Gastroesophageal sphincter (tissue), 4 donors: ENCODE measurements at regions not wholly inside any gene's neighbourhood (a gene's known extent, or its start where the extent isn't known, plus 50 kb on each side); places are given as distances from the start of the nearest gene placed in this dataset.

Experiments
- ATAC-seq: fragments of 150-250 bp; one replicate; pipeline ENCODE4 v1.9.1; 2016; ENCODE audit warnings: mild to moderate bottlenecking, moderate library complexity
- H3K27ac ChIP-seq, 4 donors: fragments of 200-600 bp; sonication (generic) in 3 of 4; 1 replicate in 3 of 4; 2 replicates in 1 of 4; pipeline ENCODE4 v1.5.1; 2016 to 2019
- H3K27me3 ChIP-seq: fragments of 200-600 bp; sonication (generic); one replicate; pipeline ENCODE4 v1.5.1; 2019
- H3K36me3 ChIP-seq, 2 donors: fragments of 200-600 bp; sonication (generic); one replicate each; pipeline ENCODE4 v1.5.1; 2019; ENCODE audit warnings: control low read depth in 1 of 2
- H3K4me1 ChIP-seq, 3 donors: fragments of 200-600 bp; sonication (generic); 1 replicate in 2 of 3; 2 replicates in 1 of 3; pipeline ENCODE4 v1.5.1; 2016 to 2019; ENCODE audit warnings: control low read depth in 2 of 3
- H3K4me3 ChIP-seq, 2 donors: fragments of 200-600 bp; sonication (generic); one replicate each; pipeline ENCODE4 v1.5.1; 2019; ENCODE audit warnings: mild to moderate bottlenecking in 1 of 2, moderate library complexity in 1 of 2
- H3K9me3 ChIP-seq, 3 donors: fragments of 200-600 bp; sonication (generic); one replicate each; pipeline ENCODE4 v1.5.1; 2017 to 2019; ENCODE audit warnings: control low read depth in 2 of 3
- CTCF ChIP-seq, 4 experiments: fragments of 200-600 bp in 2 of 4; fragments of 450-650 bp in 2 of 4; sonication (generic) in 1 of 4; IDR thresholded peaks; one replicate each; pipeline ENCODE4 v1.5.1; 2017 to 2019; ENCODE audit warnings: antibody characterized with exemption in 4 of 4, mild to moderate bottlenecking in 2 of 4, moderate library complexity in 2 of 4
- EP300 ChIP-seq: sonication (generic); formaldehyde crosslinking; IDR thresholded peaks from one replicate; pipeline ENCODE4 v1.6.1; 2017; ENCODE audit warnings: antibody characterized with exemption, mild to moderate bottlenecking
- POLR2A ChIP-seq, 2 donors: fragments of 450-650 bp; IDR thresholded peaks; one replicate each; pipeline ENCODE4 v1.6.1; 2017; ENCODE audit warnings: antibody characterized with exemption in 2 of 2, mild to moderate bottlenecking in 2 of 2, moderate library complexity in 1 of 2
- POLR2AphosphoS5 ChIP-seq: sonication (generic); formaldehyde crosslinking; IDR thresholded peaks from one replicate; pipeline ENCODE4 v1.6.1; 2017; ENCODE audit warnings: antibody characterized with exemption
- WGBS, 2 donors: methylation state at CpG; one replicate each; pipeline ENCODE4 v1.1.5; 2018; ENCODE audit warnings: low coverage in 1 of 2; 5-methylcytosine and 5-hydroxymethylcytosine counted together

DNA sequence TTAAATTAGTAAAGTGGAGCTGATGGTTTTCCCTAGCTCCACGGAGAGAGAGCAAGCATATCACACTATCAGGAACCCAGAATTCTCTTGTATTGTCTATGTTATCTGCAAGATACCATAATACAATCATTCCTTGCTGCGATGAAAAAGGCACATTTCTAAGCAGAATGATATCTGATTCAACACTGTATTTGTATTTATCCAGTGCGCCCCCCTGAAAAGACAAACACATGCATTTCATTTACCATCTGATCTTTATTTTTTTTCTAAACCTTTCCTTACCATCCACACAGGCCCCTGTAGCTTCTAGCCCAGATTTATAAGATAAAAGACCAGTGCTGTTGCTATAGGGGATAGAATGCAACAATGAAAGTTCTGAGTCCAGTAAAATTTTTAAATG lies 420.6 kb downstream of the TDRD15 start:
- no peak overlapping the region for H3K4me3 ChIP-seq
- no peaks in the 10 kb centered on the region for H3K27me3 ChIP-seq
- ATAC-seq = no peak
- H3K4me1 ChIP-seq = no peaks in the 10 kb centered on the region
- TF ChIP-seq EP300 = no peak
- TF ChIP-seq POLR2AphosphoS5 = no peak
- no peak for TF ChIP-seq CTCF (IDR thresholded peaks at IDR 0.05)
- TF ChIP-seq POLR2A (IDR thresholded peaks at IDR 0.05) = no peak
- no peaks in the 10 kb centered on the region for H3K36me3 ChIP-seq
- no peaks in the 10 kb centered on the region for H3K9me3 ChIP-seq
- no peak overlapping the region for H3K27ac ChIP-seq
- WGBS, 2 donors = 64 to 79% methylated on average over 3 of the region's 3 CpGs

GRCh38 chr2:21552981-21553380 lies 429.2 kb downstream of the TDRD15 start:
- no peak for ATAC-seq
- no peak overlapping the region for H3K27ac ChIP-seq
- no peaks in the 10 kb centered on the region for H3K4me1 ChIP-seq
- TF ChIP-seq EP300 (no peak), POLR2A (IDR thresholded peaks at IDR 0.05) (no peak), CTCF (IDR thresholded peaks at IDR 0.05) (no peak), POLR2AphosphoS5 (no peak)
- no peaks in the 10 kb centered on the region for H3K36me3 ChIP-seq
- no peaks in the 10 kb centered on the region for H3K27me3 ChIP-seq
- H3K9me3 ChIP-seq = no peaks in the 10 kb centered on the region
- no peak overlapping the region for H3K4me3 ChIP-seq

GRCh38 chr2:21559351-21559750 lies 435.6 kb downstream of the TDRD15 start:
- H3K4me1 ChIP-seq = no peaks in the 10 kb centered on the region
- no peaks in the 10 kb centered on the region for H3K27me3 ChIP-seq
- H3K36me3 ChIP-seq = no peaks in the 10 kb centered on the region
- H3K4me3 ChIP-seq = no peak overlapping the region
- ATAC-seq = no peak
- WGBS, 2 donors = 65 to 67% methylated on average over 3 to 4 of the region's 4 CpGs
- H3K27ac ChIP-seq = no peak overlapping the region
- no peaks in the 10 kb centered on the region for H3K9me3 ChIP-seq
- no peak for TF ChIP-seq EP300
- TF ChIP-seq CTCF (IDR thresholded peaks at IDR 0.05) = no peak
- no peak for TF ChIP-seq POLR2AphosphoS5
- TF ChIP-seq POLR2A (IDR thresholded peaks at IDR 0.05) = no peak

- Histone ChIP-seq H3K9me3 (no peaks in the 10 kb centered on the region), H3K4me1 (no peaks in the 10 kb centered on the region), H3K27ac (no peak overlapping the region), H3K27me3 (no peaks in the 10 kb centered on the region), H3K4me3 (no peak overlapping the region), H3K36me3 (no peaks in the 10 kb centered on the region)
- no peak for TF ChIP-seq EP300
- no peak for TF ChIP-seq POLR2AphosphoS5
- TF ChIP-seq POLR2A (IDR thresholded peaks at IDR 0.05) = no peak
- no CpG with 5 or more reads among the region's 1 CpG for WGBS, 2 donors
- no peak for ATAC-seq
These were observed 438.2 kb downstream of the TDRD15 start for GRCh38 chr2:21561965-21562364.

DNA sequence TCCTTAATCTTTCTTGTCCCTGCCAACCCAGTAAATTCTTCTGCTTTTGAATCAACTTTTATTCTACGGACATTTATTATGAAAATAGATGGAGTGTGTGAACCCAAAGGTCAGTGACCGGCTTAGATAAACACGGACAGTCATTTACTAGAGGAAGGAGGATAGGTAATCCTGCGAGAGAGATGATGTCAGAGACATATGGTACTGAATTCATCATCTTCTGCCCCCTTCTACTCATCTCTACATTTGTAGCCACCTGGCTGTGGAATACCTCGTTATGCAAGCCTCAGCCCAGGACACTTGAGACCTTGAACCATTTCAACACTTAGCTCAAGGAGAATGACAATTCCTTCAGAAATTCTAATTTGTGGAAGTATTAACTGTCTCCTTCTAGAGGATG lies 443.6 kb downstream of the TDRD15 start:
- no peak overlapping the region for H3K4me3 ChIP-seq
- no peaks in the 10 kb centered on the region for H3K9me3 ChIP-seq
- H3K36me3 ChIP-seq = no peaks in the 10 kb centered on the region
- no peak for ATAC-seq
- WGBS, 2 donors = 31 to 40% methylated on average over 5 of the region's 5 CpGs
- H3K4me1 ChIP-seq = no peaks in the 10 kb centered on the region
- TF ChIP-seq POLR2AphosphoS5 (no peak), POLR2A (IDR thresholded peaks at IDR 0.05) (no peak), EP300 (no peak), CTCF (IDR thresholded peaks at IDR 0.05) (no peak)
- H3K27me3 ChIP-seq = no peaks in the 10 kb centered on the region
- no peak overlapping the region for H3K27ac ChIP-seq

DNA sequence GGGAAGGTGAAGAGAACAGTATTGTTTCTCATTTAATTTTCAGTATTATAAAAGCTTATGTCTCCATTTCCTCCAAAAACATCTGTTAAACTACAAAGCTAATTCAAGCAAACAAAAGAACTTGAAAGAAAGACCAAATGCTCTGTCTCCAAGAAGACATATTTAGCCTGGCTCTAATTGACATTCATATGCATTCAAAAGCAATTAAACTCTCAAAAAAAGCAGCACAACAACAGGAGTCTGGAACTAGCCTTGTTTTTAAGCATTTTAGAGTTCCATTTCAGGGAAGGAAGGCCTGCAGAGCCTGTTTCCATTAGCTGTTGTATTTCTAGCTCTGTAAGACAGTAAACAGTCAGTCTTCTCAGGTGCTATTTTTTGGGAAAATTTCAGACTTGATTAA lies 447.9 kb downstream of the TDRD15 start:
- ATAC-seq = no peak
- TF ChIP-seq EP300 (no peak), POLR2AphosphoS5 (no peak), POLR2A (IDR thresholded peaks at IDR 0.05) (no peak), CTCF (IDR thresholded peaks at IDR 0.05) (no peak)
- H3K4me3 ChIP-seq = no peak overlapping the region
- no peaks in the 10 kb centered on the region for H3K4me1 ChIP-seq
- no peaks in the 10 kb centered on the region for H3K27me3 ChIP-seq
- no peaks in the 10 kb centered on the region for H3K36me3 ChIP-seq
- no peak overlapping the region for H3K27ac ChIP-seq
- no peaks in the 10 kb centered on the region for H3K9me3 ChIP-seq
